Fibroblast of skin of left quadriceps (primary cell): ENCODE measurements at regions not wholly inside any gene's neighbourhood (a gene's known extent, or its start where the extent isn't known, plus 50 kb on each side); places are given as distances from the start of the nearest gene placed in this dataset.

Source experiments
- DNase-seq, 2 experiments: peaks; one replicate each; pipeline ENCODE4 v3.0.0-alpha.2; 2013; ENCODE audit warnings: low read depth in 2 of 2

DNA sequence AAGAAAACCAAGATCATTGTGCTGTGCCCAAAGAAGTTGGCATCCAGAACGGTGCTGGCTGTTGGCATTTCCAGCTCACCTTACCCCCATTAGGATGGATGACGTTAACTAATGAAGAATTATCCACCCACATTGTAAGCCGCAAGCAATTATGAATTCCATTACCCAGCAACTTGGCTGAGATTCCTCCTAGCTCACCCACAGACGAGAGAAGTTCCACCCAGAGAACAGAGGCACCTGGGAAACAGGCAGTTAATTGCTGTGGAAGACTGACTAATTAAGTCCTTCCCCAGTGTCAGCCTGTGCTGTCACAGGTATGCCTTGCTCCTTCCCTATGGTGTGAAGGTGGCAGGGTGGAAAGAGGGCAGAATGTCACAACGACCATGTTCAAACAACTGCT lies 456.2 kb upstream of the CDH5 start:
- DNase-seq, result no peak

DNA sequence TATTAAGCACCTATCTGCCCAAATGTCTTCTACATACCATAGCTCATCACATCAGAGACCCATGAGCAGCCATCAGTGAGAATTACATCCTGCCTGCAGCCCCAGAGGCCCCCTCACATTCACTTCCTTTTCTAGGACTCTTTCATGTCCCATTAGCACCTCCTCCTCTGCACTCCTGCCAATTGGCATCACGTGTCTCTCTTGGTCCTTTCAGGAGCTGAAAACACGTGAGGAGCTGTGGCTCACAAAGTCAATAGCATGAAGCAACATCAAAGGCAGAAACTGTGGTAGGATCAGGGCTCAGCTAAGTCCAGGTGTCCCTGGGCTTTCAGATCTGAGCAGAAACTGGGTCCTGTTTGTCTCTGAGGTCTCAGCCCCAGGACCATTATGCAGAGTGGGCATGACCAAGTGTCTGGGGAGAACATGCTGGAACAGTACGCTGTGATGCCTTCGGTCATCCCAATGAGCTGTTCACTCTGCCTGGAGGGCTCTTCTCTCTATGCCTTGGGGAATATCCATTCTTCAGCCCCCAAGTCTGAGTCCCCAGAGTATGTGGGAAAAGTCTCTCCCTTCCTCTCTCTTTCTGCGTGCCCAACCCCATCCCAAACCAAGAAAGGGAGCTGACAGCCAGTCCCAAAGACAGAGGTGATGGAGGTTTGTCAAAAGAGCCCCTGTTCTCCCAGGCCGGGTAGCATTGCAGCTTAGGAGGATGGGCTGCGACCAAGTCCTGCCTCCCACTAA lies 457.0 kb upstream of the CDH5 start:
- DNase-seq, result no peak

DNA sequence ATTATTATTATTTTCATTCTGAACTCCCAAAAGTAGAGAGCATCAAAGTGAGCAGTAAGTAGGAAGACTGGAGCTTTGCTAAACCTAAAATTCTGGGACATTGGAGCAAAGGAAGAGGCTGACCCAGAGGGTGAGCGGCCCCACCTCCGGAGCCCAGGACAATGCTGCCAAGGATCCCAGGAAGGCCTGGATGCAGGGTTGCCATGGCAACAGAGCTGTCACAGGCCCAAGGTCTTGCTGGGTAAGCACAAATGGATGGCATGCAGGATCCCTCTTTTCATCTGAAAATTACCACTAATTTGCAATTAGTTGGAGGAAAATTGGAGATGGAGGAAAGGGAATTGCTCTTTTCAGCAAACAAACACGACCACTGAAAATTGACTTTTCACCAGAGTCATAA lies 457.9 kb upstream of the CDH5 start:
- DNase-seq, result no peak

DNA sequence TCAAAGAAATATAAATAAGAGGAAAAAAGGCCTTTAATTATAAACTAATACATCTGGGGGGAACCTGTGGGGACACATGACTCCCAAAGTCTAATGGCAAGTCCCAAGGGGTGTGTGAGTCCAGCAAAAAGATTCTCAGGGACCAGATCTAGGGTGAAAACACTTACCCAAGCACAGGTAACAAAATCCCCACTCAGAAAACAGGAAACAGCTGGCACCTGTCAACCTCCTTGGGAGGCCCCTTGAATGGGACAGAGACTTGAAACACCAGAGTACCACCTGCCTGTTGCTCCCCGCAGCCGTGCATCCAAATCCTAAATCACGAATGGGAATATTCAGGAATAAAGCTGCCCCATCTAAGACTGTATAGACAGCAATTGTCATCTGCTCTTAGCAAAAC lies 461.2 kb upstream of the CDH5 start:
- DNase-seq, result no peak

DNA sequence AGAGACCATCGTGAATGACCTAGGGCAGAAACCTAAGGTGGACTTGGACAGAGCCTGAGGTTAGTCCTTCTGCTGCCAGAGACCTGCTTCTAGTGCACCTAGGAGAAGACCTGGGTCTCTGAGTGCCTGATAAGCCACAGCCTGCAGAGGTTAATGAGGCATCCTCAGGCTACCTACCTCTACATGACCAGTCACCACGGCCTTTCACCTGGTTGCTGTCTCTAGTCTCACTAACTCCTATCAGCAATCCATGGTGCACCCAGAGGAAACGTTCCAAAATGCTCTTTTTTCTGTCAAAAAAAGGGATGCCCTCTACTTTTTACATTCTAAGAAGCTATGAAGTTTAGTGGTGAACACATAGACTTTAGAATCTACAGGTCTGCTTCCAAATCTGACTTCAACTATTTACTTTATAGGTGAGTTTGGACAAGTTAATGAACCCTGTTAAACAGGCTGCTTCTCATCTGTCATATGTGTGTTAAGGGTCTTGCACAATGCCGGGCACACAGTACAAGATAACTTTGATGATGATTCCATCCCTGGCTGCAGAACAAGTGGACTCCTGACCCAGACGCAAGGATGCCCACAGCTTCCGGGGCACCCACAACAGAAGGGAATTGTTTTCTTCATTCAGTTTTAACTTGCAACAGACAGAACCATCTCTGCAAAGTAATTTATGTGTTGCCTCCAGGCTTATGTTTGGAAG lies 469.9 kb upstream of the CDH5 start:
- DNase-seq, result no peak

DNA sequence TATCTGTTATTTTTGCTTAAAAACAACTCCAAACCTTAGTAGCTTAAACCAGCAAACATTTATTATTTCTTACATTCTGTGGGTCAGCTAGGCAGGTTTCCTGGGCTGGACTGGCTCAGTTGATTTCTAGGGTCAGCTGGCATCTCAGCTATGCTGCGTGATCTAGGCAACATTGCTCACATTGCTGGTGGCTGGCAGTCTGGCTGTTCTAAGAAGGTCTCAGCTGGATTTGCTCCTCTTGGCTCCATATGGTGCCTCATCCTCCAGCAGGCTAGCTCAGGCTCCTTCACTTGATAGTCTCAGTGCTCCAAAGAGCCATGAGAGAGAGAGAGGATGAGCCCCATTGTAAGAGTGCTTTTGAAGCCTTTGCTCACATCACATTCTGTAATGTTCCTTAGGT lies 470.6 kb upstream of the CDH5 start:
- DNase-seq, result no peak

DNA sequence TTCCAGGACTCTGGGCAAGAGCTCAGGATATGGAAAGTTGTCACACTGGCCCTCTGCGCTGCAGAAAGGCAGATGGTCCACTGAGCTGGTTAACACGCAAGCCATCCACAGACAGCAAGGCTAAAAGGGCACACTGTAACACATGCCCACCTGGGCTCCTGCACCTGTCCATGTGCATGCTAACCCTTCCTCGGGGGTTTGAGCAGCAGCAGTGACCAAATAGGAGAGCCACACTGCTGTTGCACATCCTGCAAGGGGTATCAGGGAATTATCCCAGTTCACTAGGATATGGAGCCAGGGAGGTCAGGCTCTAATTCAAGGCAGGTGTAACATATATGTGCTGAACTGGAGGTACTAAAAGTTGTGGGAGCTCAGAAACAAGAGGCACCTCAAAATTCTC lies 471.0 kb upstream of the CDH5 start:
- DNase-seq, result no peak

DNA sequence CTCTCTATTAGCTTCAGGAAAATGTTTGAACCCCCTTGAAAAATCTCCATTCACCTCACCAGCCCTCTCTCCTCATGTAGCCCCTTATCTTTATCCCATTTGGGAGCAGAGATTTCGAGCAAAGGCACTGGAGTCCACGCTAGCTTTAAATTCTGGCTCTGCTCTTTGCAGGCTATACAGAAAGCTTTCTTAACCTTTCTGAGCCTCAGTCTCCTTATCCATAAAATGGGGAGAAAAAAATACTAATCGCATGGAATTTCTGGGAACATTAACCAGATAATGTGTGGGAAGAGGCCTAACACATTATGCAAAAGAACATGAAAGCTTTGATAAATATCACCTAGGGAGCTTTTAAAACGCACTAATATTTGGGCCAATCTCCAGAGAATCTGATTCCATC lies 476.3 kb upstream of the CDH5 start:
- no peak for DNase-seq

DNA sequence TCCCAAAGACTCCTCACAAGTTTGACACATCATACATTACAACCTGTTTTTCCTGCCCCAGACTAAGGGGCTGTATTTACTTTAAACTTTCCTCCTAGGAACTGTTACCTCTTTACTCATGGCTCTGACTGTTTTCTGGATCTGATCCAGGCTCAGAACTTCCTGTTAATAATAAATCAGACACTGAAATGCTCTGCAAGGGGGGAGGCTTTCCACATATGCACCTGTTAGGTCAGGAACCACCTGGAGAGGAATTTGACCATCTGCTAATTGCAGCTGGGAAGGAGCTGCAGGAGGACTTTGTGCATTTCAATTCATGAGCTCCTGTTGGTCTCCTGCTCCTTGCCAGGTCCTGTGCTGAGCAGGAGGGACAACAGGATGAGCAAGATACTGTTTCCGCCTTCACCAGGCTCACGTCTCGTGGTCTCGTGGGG lies 476.9 kb upstream of the CDH5 start:
- DNase-seq, result no peak

DNA sequence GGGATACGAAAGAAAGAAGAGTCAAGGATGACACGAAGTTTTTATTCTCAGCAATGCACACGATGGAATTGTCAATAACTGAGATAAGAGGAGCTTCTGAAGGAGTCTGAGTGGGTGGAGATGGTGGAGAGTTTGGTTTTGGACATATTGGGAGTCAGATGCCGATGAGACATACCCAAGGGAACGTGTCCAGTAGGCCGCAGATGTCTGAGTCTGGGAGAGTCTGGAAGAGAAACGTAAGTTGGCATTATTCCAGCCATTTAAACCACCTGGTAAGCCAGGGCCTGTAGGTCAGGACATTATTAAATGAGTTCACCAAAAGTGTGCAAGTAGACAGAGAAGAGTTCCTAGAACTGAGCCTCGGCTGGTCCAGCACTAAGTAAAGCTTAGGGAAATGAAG lies 478.3 kb upstream of the CDH5 start:
- DNase-seq, result no peak

DNA sequence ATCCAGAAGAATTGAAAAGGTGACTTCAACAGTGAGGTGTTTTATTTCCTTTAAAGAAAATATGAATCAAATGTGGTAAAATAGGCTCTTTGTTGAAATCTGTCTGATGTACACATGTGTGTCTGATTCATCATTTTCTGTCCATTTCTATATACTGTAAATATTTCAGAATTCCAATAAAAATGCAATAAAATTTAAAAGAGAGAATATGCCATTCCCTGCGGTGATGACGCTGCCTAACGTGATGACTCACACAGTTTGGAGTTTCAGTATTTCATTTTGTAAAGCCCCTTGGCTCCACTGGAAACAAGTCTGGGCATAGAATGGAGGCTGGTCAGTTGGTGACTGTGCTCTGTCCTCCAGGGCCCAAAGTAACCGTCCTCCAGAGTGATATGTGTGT lies 482.5 kb upstream of the CDH5 start:
- peak; percentile 53 to 60 for DNase-seq

DNA sequence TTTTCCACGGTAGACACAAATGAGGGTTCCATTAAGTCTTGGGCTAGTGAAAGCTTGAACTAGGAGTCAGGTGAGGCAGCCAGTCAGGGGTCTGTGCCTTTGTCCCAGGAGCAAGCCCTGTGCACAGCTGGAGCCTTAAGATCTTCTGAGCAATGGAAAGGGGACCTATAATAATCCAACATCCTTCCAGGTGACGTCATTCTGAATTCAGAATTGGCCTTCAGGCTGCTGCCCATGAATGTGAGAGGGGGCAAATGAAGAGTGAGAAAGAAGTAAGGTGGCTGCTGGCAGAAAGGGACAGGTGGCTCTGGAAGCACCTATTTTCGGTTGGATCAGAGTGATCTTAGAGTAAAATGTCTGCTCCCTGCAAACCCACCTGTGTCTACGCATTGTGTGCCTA lies 488.1 kb upstream of the CDH5 start:
- no peak for DNase-seq

DNA sequence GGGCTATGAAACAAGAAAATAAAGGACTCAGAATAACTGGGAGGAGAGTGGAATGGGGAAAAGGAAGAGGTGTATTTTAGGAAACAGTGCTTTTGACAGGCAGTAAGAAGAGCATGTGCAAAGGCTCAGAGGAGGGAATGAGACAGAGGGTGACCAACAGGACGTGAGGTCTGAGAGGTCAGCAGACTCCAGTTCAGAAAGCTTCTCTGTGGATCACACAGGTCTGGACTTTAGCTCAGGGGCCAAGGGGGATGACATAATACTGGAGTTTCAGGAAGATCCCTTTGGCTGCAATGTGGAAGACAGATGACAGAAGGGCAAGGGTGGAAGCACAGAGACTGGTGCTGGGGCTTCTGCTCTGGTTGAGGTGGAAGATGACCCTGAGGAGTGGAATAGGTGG lies 489.9 kb upstream of the CDH5 start:
- no peak for DNase-seq

DNA sequence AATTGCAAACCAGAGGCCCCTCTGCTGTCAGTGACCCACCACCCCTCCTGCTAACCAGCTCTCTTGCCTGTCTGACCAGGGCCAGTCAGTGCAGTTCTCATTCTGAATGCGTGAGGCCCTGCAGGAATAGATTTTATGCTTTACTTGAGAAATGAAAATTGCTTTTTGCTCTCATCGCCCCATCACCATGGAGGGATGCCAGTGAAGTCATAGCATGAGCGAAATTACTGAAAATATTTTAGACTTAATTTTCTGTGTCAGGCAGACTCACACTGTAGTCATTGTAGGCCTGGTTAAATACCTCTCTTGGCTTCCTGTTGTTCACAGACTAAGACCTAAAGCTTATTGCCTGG lies 490.5 kb upstream of the CDH5 start:
- peak in 1 of 2 experiments; percentile 13 for DNase-seq

DNA sequence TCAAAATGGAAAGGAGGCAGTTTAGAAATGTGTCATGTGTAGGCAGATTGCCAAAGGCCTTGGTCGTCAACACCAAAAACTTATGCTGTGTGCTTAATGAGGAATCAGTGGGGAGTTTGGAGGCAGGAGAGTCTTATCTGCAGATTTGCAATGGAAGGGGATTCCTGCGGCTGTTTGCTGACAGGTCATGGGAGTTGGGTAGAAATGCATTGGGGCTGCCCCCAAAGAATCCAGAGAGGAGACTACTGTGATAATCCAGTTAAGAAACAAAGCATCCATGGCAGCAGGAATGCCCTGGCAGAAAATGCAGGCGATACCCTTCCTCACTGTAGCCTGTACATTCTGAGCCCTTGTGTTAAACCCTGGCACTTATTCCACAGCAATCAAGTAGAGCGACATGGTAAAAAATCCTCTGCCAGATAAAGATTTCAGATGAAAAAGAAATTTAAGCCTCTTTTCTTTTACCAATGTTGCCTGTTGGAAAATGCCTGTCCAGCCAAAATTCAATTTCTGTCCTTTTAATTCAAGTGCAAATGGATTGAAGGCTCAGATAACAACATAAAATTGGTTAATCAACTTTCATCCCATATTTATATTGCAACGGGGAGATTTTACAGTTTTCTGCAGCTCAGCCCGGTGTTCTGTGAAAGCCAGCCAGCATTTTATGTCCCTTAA lies 491.0 kb upstream of the CDH5 start:
- DNase-seq, result no peak

DNA sequence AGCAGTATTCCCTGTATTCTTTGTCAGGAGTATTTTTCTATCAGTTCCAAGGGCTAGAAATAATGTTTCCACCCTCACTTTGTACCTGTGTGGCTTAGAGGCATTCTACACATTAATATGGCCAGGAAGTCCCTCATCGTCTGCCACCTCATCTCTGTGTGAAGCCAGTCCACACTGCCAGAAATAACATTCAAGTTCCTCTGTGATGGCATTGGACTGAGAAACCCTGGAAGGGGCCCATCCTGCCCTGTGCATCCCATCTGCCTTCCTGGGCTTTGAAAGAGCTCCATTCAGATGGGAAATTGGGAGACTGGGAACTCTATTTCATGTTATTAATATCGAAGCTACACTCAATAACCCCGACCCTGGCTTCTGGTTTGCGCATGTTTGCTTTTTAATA lies 497.2 kb upstream of the CDH5 start:
- DNase-seq, result no peak

DNA sequence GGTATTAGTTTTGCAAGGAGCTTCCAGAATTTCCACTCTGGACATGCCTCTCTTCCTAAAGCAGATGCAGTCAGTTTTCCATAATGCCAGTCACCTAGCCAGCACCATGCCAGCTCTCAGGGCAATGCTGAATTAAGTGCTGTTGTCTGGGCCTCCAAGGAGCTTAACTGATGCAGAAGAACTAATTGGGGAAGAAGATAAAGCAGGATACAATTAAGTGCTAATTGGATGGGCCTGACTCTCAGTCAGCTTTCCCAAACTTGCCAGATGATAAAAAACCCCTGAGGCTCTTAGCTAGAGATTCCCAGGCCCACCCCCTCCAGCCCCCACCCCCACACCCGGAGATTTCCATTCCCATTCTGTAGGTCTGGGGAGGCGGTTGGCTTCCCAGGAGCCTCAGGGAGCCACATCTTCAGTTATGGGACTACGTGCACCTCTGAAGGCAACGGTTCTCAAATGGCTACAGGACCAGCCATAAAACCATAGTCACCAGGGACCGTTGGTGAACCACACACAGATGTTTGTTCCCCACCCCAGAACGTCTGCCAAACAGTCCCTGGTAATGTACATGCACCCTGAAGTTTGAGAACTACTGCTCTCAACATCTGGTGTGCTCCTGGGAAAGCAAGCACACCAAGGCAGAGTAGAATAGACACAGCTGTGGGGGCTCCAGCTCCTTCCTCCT lies 499.1 kb upstream of the CDH5 start:
- no peak for DNase-seq

DNA sequence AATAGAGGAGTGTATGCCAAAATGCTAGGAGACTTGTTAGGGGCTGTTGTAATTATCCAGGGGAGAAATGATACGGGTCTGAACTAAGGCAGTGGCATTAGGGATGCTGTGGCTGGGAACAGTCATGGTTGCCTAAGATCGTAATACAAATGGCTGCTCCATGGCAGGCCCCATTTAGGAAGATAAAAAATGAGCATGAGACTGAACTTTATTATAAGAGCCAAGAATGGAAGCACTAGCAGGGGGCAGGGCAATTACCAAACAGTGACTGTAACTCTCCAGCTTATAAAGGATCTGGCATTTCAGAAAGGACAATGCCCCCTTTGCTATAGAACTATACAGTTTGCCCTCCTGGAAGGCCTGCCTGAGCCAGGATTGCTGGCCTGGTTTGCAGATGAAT lies 503.3 kb upstream of the CDH5 start:
- no peak for DNase-seq

DNA sequence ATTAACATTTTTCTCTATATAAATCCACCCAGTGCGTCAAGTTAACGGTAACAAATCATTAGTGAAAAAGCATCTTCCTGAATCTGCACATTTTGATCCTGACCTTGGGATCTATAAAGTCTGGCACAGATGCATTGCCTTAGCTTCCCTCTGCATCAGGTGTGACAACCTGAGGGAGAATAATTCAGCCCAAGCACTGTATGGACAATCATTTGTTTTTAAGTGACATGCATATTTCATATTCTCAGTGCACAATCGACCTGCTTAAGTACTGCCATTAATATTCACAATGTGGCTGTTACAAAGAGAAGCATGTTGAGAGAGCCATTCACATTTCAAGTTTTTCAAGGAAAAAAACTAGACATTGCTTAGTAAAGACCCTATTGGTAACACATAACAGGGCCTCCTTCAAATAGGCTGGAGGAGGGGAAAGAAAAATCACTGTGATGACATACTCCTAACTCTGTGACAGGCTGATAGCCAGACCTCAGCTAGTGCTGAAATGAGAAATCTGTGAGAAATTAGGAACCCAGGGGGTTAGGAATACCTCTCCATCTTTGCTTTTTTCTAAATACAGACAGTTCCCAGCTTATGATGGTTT lies 505.3 kb upstream of the CDH5 start:
- DNase-seq, result no peak

DNA sequence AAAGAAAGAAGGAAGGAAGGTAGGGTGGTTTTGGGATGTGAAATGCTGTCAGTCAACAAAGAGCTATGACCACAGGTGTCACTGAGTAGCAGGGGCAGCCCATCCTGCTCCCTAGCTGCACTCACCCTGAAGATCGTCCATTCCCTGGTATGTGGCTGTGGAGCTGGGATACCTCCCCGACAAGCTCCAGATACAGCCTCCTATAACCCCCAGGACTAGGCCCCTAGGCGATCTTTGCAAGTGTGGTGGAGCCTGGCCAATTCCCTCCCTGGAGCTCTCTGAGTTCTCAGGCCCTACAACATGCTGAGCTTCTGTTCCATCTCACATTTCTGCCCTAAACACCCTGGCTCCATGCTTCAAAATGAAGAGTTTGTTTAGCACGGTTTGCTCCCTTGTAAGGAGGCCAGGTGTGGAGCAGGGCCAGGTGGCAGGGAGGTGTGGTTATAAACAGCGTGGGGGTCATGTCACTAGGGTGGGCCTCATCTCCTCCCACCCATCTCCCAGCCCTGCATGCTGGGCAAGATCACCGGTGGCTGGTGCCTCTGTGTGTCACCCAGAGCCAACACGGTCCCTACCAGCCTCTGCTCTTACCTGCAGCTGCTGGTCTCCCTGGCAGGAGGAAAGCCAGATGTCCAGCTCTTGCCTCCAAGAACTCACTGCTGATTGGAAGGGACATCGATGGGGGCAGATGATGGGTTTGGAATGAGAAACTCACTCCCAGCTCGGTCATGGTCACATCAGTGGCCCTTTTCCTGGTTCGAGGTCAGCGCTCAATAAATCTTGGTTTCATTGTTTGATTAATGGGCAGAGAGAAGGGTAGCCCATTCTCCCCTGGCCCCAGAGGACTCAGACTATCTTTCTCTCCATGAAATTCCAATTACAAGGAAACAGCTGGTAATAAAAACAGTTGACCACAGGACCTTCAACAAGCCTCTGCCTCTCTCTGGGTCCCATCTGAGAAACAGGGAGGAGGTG lies 511.0 kb upstream of the CDH5 start:
- no peak for DNase-seq

DNA sequence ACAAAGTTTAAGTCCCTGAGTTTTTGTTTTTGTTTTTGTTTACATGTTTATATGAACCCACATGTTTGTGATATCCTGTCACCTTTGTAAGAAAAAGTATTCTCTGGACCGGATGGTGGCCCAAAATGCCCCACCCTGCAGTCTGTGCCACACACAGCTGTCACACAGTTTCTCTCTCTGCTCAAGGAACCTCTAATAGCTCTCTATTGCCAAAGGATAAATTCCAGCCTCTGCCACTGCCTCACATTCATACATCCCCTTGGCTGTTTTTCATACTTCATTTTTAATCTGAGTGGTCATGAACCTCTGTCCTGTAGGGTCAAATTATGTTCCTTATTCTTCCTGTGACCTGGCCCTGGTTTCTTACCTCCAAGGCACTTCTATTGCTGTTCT lies 520.3 kb upstream of the CDH5 start:
- DNase-seq, result no peak
